C4-2B (cell line): ENCODE measurements at regions not wholly inside any gene's neighbourhood (a gene's known extent, or its start where the extent isn't known, plus 50 kb on each side); places are given as distances from the start of the nearest gene placed in this dataset.

Experiments used
- CTCF ChIP-seq: fragments of 450-650 bp; conservative IDR thresholded peaks from 2 replicates; pipeline ENCODE4 v1.5.1; 2017; ENCODE audit warnings: mild to moderate bottlenecking
- ZFX ChIP-seq: fragments of 450-650 bp; IDR thresholded peaks from 2 replicates; pipeline ENCODE4 v1.6.1; 2017

- TF ChIP-seq CTCF (no peak), ZFX (no peak)
Observed at GRCh38 chr22:49670456-49671330, 157.0 kb downstream of the BRD1 start.
